HG03342 (cell line): ENCODE measurements at regions not wholly inside any gene's neighbourhood (a gene's known extent, or its start where the extent isn't known, plus 50 kb on each side); places are given as distances from the start of the nearest gene placed in this dataset.

Experiments used
- ATAC-seq: cut with Tn5 transposase; IDR thresholded peaks from one replicate; pipeline ENCODE4 v1.9.1; 2021; ENCODE audit warnings: mild to moderate bottlenecking, moderate library complexity; ENCODE audit not compliant: unreplicated experiment

GRCh38 chr20:48287021-48287494 is 501.8 kb upstream of the SULF2 start:
- ATAC-seq, result no peak

GRCh38 chr20:48286601-48287000 is 501.3 kb upstream of the SULF2 start:
- no peak for ATAC-seq

GRCh38 chr20:48285656-48286055 is 500.4 kb upstream of the SULF2 start:
- ATAC-seq, result no peak

GRCh38 chr20:48284837-48285236 is 499.6 kb upstream of the SULF2 start:
- ATAC-seq, result no peak

GRCh38 chr20:48284315-48284714 is 499.0 kb upstream of the SULF2 start:
- no peak for ATAC-seq

GRCh38 chr20:48283470-48284110 is 498.3 kb upstream of the SULF2 start:
- ATAC-seq, result no peak

- no peak for ATAC-seq
Measured at GRCh38 chr20:48282591-48283228, 497.4 kb upstream of the SULF2 start.

- no peak for ATAC-seq
Measured at GRCh38 chr20:48281501-48281900, 496.2 kb upstream of the SULF2 start.

GRCh38 chr20:48278961-48279481 is 493.7 kb upstream of the SULF2 start:
- ATAC-seq, result no peak

- no peak for ATAC-seq
Measured at GRCh38 chr20:48277266-48277665, 492.0 kb upstream of the SULF2 start.

GRCh38 chr20:48276021-48276342 is 490.7 kb upstream of the SULF2 start:
- ATAC-seq, result no peak

GRCh38 chr20:48275286-48276020 is 490.2 kb upstream of the SULF2 start:
- no peak for ATAC-seq

GRCh38 chr20:48273843-48274242 is 488.6 kb upstream of the SULF2 start:
- no peak for ATAC-seq

- ATAC-seq, result no peak
Measured at GRCh38 chr20:48270885-48271284, 485.6 kb upstream of the SULF2 start.

GRCh38 chr20:48267860-48268633 is 482.8 kb upstream of the SULF2 start:
- ATAC-seq, result no peak

GRCh38 chr20:48266571-48266970 is 481.3 kb upstream of the SULF2 start:
- ATAC-seq, result no peak

GRCh38 chr20:48265791-48266190 is 480.5 kb upstream of the SULF2 start:
- ATAC-seq, result no peak

- ATAC-seq, result no peak
Measured at GRCh38 chr20:48262955-48263354, 477.7 kb upstream of the SULF2 start.

GRCh38 chr20:48262466-48262865 is 477.2 kb upstream of the SULF2 start:
- no peak for ATAC-seq

- ATAC-seq, result no peak
Measured at GRCh38 chr20:48261398-48261910, 476.2 kb upstream of the SULF2 start.
